ENCODE measurements at regions not wholly inside any gene's neighbourhood (a gene's known extent, or its start where the extent isn't known, plus 50 kb on each side); places are given as distances from the start of the nearest gene placed in this dataset.
"Not testable (repeated sequence)": the region's sequence is repeated elsewhere in the genome, so short reads cannot be mapped to it uniquely, and the experiment has no call there.

- TF ChIP-seq CTCF (conservative IDR thresholded peaks at IDR 0.05; ENCODE audit: low read length); EZH2phosphoT487 (IDR thresholded peaks at IDR 0.05; ENCODE audit: borderline replicate concordance, low read depth, low read length): not testable (repeated sequence)
These were observed 70.2 kb upstream of the RUBCNL start for GRCh38 chr13:46457255-46457654.

All from OCI-LY7 (cell line).